Activated naive CD8-positive, alpha-beta T cell (primary cell): ENCODE measurements at regions not wholly inside any gene's neighbourhood (a gene's known extent, or its start where the extent isn't known, plus 50 kb on each side); places are given as distances from the start of the nearest gene placed in this dataset.
"Not testable (repeated sequence)": the region's sequence is repeated elsewhere in the genome, so short reads cannot be mapped to it uniquely, and the experiment has no call there.

Experiments
- H3K27ac Mint-ChIP-seq: one replicate; pipeline ENCODE4 v1.8.0; 2021; ENCODE audit warnings: mixed read lengths
- H3K27me3 Mint-ChIP-seq: one replicate; pipeline ENCODE4 v1.8.0; 2021; ENCODE audit warnings: mixed read lengths
- H3K36me3 Mint-ChIP-seq: one replicate; pipeline ENCODE4 v1.8.0; 2021; ENCODE audit warnings: mixed read lengths
- H3K4me1 Mint-ChIP-seq: one replicate; pipeline ENCODE4 v1.8.0; 2021; ENCODE audit warnings: low read depth, mixed read lengths
- H3K4me3 Mint-ChIP-seq: one replicate; pipeline ENCODE4 v1.8.0; 2021; ENCODE audit warnings: mild to moderate bottlenecking, mixed read lengths
- H3K9me3 Mint-ChIP-seq: one replicate; pipeline ENCODE4 v1.8.0; 2021; ENCODE audit warnings: low read depth, mixed read lengths

GRCh38 chr5:158223054-158223600 is 364.2 kb upstream of the CLINT1 start:
- peaks cover 2% of the 10 kb centered on the region for H3K36me3 Mint-ChIP-seq
- H3K27me3 Mint-ChIP-seq, result no peaks in the 10 kb centered on the region
- no peak overlapping the region for H3K27ac Mint-ChIP-seq
- no peak overlapping the region for H3K4me3 Mint-ChIP-seq
- no peaks in the 10 kb centered on the region for H3K4me1 Mint-ChIP-seq
- H3K9me3 Mint-ChIP-seq, result no peaks in the 10 kb centered on the region

GRCh38 chr5:158212917-158213316 is 354.0 kb upstream of the CLINT1 start:
- Mint-ChIP-seq H3K4me1 (no peaks in the 10 kb centered on the region), H3K4me3 (no peak overlapping the region), H3K27me3 (no peaks in the 10 kb centered on the region), H3K9me3 (no peaks in the 10 kb centered on the region), H3K27ac (no peak overlapping the region), H3K36me3 (no peaks in the 10 kb centered on the region)

- no peaks in the 10 kb centered on the region for H3K4me1 Mint-ChIP-seq
- no peaks in the 10 kb centered on the region for H3K27me3 Mint-ChIP-seq
- H3K9me3 Mint-ChIP-seq, result no peaks in the 10 kb centered on the region
These were observed 353.3 kb upstream of the CLINT1 start for GRCh38 chr5:158212237-158212636.

GRCh38 chr5:158209219-158209908 is 350.4 kb upstream of the CLINT1 start:
- Mint-ChIP-seq H3K36me3 (no peaks in the 10 kb centered on the region), H3K9me3 (no peaks in the 10 kb centered on the region), H3K27me3 (no peaks in the 10 kb centered on the region), H3K27ac (no peak overlapping the region), H3K4me1 (no peaks in the 10 kb centered on the region), H3K4me3 (no peak overlapping the region)

More at GRCh38 chr5:158212237-158212636, 353.3 kb upstream of the CLINT1 start:
- H3K36me3 Mint-ChIP-seq, result no peaks in the 10 kb centered on the region
- H3K4me3 Mint-ChIP-seq, result no peak overlapping the region
- H3K27ac Mint-ChIP-seq, result no peak overlapping the region

GRCh38 chr5:158207733-158208132 is 348.8 kb upstream of the CLINT1 start:
- H3K36me3 Mint-ChIP-seq, result no peaks in the 10 kb centered on the region
- H3K4me1 Mint-ChIP-seq, result no peaks in the 10 kb centered on the region
- H3K4me3 Mint-ChIP-seq, result no peak overlapping the region
- no peak overlapping the region for H3K27ac Mint-ChIP-seq
- H3K27me3 Mint-ChIP-seq, result no peaks in the 10 kb centered on the region
- no peaks in the 10 kb centered on the region for H3K9me3 Mint-ChIP-seq

- no peaks in the 10 kb centered on the region for H3K4me1 Mint-ChIP-seq
- H3K36me3 Mint-ChIP-seq, result no peaks in the 10 kb centered on the region
- H3K27me3 Mint-ChIP-seq, result no peaks in the 10 kb centered on the region
- no peak overlapping the region for H3K27ac Mint-ChIP-seq
- H3K9me3 Mint-ChIP-seq, result no peaks in the 10 kb centered on the region
- no peak overlapping the region for H3K4me3 Mint-ChIP-seq
These were observed 347.0 kb upstream of the CLINT1 start for GRCh38 chr5:158205992-158206391.

GRCh38 chr5:158203261-158203660 is 344.3 kb upstream of the CLINT1 start:
- no peak overlapping the region for H3K27ac Mint-ChIP-seq
- no peaks in the 10 kb centered on the region for H3K4me1 Mint-ChIP-seq
- no peak overlapping the region for H3K4me3 Mint-ChIP-seq
- H3K36me3 Mint-ChIP-seq, result no peaks in the 10 kb centered on the region
- H3K9me3 Mint-ChIP-seq, result no peaks in the 10 kb centered on the region
- no peaks in the 10 kb centered on the region for H3K27me3 Mint-ChIP-seq

- H3K4me1 Mint-ChIP-seq, result no peaks in the 10 kb centered on the region
- no peak overlapping the region for H3K4me3 Mint-ChIP-seq
- no peaks in the 10 kb centered on the region for H3K27me3 Mint-ChIP-seq
- no peak overlapping the region for H3K27ac Mint-ChIP-seq
- H3K36me3 Mint-ChIP-seq, result no peaks in the 10 kb centered on the region
- H3K9me3 Mint-ChIP-seq, result no peaks in the 10 kb centered on the region
These were observed 343.9 kb upstream of the CLINT1 start for GRCh38 chr5:158202801-158203200.

- H3K27ac Mint-ChIP-seq, result no peak overlapping the region
- H3K4me3 Mint-ChIP-seq, result no peak overlapping the region
- H3K36me3 Mint-ChIP-seq, result no peaks in the 10 kb centered on the region
- H3K27me3 Mint-ChIP-seq, result no peaks in the 10 kb centered on the region
- no peaks in the 10 kb centered on the region for H3K9me3 Mint-ChIP-seq
- H3K4me1 Mint-ChIP-seq, result no peaks in the 10 kb centered on the region
These were observed 341.7 kb upstream of the CLINT1 start for GRCh38 chr5:158200619-158201018.

- Mint-ChIP-seq H3K27me3 (no peaks in the 10 kb centered on the region), H3K4me3 (no peak overlapping the region), H3K9me3 (no peaks in the 10 kb centered on the region), H3K36me3 (no peaks in the 10 kb centered on the region), H3K27ac (no peak overlapping the region), H3K4me1 (no peaks in the 10 kb centered on the region)
These were observed 339.7 kb upstream of the CLINT1 start for GRCh38 chr5:158198636-158199035.

- Mint-ChIP-seq H3K36me3 (no peaks in the 10 kb centered on the region), H3K9me3 (peaks cover 5% of the 10 kb centered on the region), H3K27me3 (no peaks in the 10 kb centered on the region), H3K4me3 (no peak overlapping the region), H3K4me1 (no peaks in the 10 kb centered on the region), H3K27ac (no peak overlapping the region)
These were observed 336.7 kb upstream of the CLINT1 start for GRCh38 chr5:158195416-158196210.

- no peaks in the 10 kb centered on the region for H3K4me1 Mint-ChIP-seq
- no peak overlapping the region for H3K4me3 Mint-ChIP-seq
- H3K27ac Mint-ChIP-seq, result no peak overlapping the region
- H3K9me3 Mint-ChIP-seq, result peaks cover 5% of the 10 kb centered on the region
- H3K27me3 Mint-ChIP-seq, result no peaks in the 10 kb centered on the region
- H3K36me3 Mint-ChIP-seq, result no peaks in the 10 kb centered on the region
These were observed 335.6 kb upstream of the CLINT1 start for GRCh38 chr5:158194561-158194976.

- H3K4me3 Mint-ChIP-seq, H3K27ac Mint-ChIP-seq, H3K9me3 Mint-ChIP-seq, H3K27me3 Mint-ChIP-seq, H3K4me1 Mint-ChIP-seq, H3K36me3 Mint-ChIP-seq: not testable (repeated sequence)
These were observed 334.4 kb upstream of the CLINT1 start for GRCh38 chr5:158193395-158193794.

GRCh38 chr5:158180407-158180806 is 321.5 kb upstream of the CLINT1 start:
- no peaks in the 10 kb centered on the region for H3K27me3 Mint-ChIP-seq
- H3K27ac Mint-ChIP-seq, result no peak overlapping the region
- H3K36me3 Mint-ChIP-seq, result peaks cover 7% of the 10 kb centered on the region
- no peaks in the 10 kb centered on the region for H3K9me3 Mint-ChIP-seq
- no peak overlapping the region for H3K4me3 Mint-ChIP-seq
- no peaks in the 10 kb centered on the region for H3K4me1 Mint-ChIP-seq

- peaks cover 6% of the 10 kb centered on the region for H3K36me3 Mint-ChIP-seq
- no peak overlapping the region for H3K27ac Mint-ChIP-seq
- H3K4me1 Mint-ChIP-seq, result peaks cover 2% of the 10 kb centered on the region
- H3K4me3 Mint-ChIP-seq, result no peak overlapping the region
- no peaks in the 10 kb centered on the region for H3K27me3 Mint-ChIP-seq
- no peaks in the 10 kb centered on the region for H3K9me3 Mint-ChIP-seq
These were observed 320.3 kb upstream of the CLINT1 start for GRCh38 chr5:158179271-158179670.
